ENCODE measurements at regions not wholly inside any gene's neighbourhood (a gene's known extent, or its start where the extent isn't known, plus 50 kb on each side); places are given as distances from the start of the nearest gene placed in this dataset.

GRCh38 chr2:144194326-144195071 is 325.4 kb downstream of the ZEB2 start:
- H3K36me3 ChIP-seq, result no peaks in the 10 kb centered on the region
- no peaks in the 10 kb centered on the region for H3K27me3 ChIP-seq
- H3K27ac ChIP-seq, result no peak overlapping the region
- H3K9me3 ChIP-seq, result no peaks in the 10 kb centered on the region
- intact Hi-C loops (cut with DNase I; ENCODE audit: low total_unique reads), result no loop called here
- WGBS, 5 donors, result 80 to 90% (median 89%) methylated on average over 5 of the region's 5 CpGs
- no peak overlapping the region for H3K4me3 ChIP-seq
- TF ChIP-seq CTCF (IDR thresholded peaks at IDR 0.05), result no peak
- TF ChIP-seq POLR2A (IDR thresholded peaks at IDR 0.05), result no peak
- TF ChIP-seq POLR2AphosphoS5 (IDR thresholded peaks at IDR 0.05), result no peak
- TF ChIP-seq EP300 (IDR thresholded peaks at IDR 0.05), result no peak
- no peak for DNase-seq
- peaks cover 0 to 8% (median 0%) of the 10 kb centered on the region in 4 donors for H3K4me1 ChIP-seq

- H3K4me1 ChIP-seq, result no peaks in the 10 kb centered on the region
- H3K27me3 ChIP-seq, result no peaks in the 10 kb centered on the region
- 77 to 89% (median 85%) methylated on average over 4 of the region's 4 CpGs for WGBS, 5 donors
- H3K36me3 ChIP-seq, result no peaks in the 10 kb centered on the region
- DNase-seq, result no peak
- TF ChIP-seq POLR2AphosphoS5 (IDR thresholded peaks at IDR 0.05) (no peak), EP300 (IDR thresholded peaks at IDR 0.05) (no peak), CTCF (IDR thresholded peaks at IDR 0.05) (no peak), POLR2A (IDR thresholded peaks at IDR 0.05) (no peak)
- no peak overlapping the region for H3K27ac ChIP-seq
- no peak overlapping the region for H3K4me3 ChIP-seq
- H3K9me3 ChIP-seq, result no peaks in the 10 kb centered on the region
- intact Hi-C loops (cut with DNase I; ENCODE audit: low total_unique reads), result no loop called here
Measured at GRCh38 chr2:144190908-144191605, 328.9 kb downstream of the ZEB2 start.

- Histone ChIP-seq H3K27me3 (no peaks in the 10 kb centered on the region), H3K9me3 (no peaks in the 10 kb centered on the region), H3K4me3 (no peak overlapping the region), H3K36me3 (no peaks in the 10 kb centered on the region), H3K27ac (no peak overlapping the region), H3K4me1 (no peaks in the 10 kb centered on the region)
- DNase-seq, result peak in 1 of 2 donors; percentile 69
- intact Hi-C loops (cut with DNase I; ENCODE audit: low total_unique reads), result no loop called here
- WGBS, 5 donors, result 80 to 92% (median 88%) methylated on average over 9 of the region's 9 CpGs
- TF ChIP-seq EP300 (IDR thresholded peaks at IDR 0.05), result no peak
- TF ChIP-seq POLR2AphosphoS5 (IDR thresholded peaks at IDR 0.05), result no peak
- no peak for TF ChIP-seq POLR2A (IDR thresholded peaks at IDR 0.05)
- TF ChIP-seq CTCF (IDR thresholded peaks at IDR 0.05), result no peak
Measured at GRCh38 chr2:144183727-144184126, 336.2 kb downstream of the ZEB2 start.

- DNase-seq, result peak in 1 of 2 donors; percentile 9
- Histone ChIP-seq H3K4me3 (no peak overlapping the region), H3K9me3 (no peaks in the 10 kb centered on the region), H3K27me3 (no peaks in the 10 kb centered on the region), H3K4me1 (no peaks in the 10 kb centered on the region), H3K27ac (no peak overlapping the region), H3K36me3 (peaks cover 0 to 5% (median 0%) of the 10 kb centered on the region in 4 donors)
- TF ChIP-seq POLR2AphosphoS5 (IDR thresholded peaks at IDR 0.05), result no peak
- no peak for TF ChIP-seq CTCF (IDR thresholded peaks at IDR 0.05)
- TF ChIP-seq POLR2A (IDR thresholded peaks at IDR 0.05), result no peak
- no peak for TF ChIP-seq EP300 (IDR thresholded peaks at IDR 0.05)
- WGBS, 5 donors, result 67 to 78% (median 74%) methylated on average over 1 of the region's 1 CpG
- intact Hi-C loops (cut with DNase I; ENCODE audit: low total_unique reads), result no loop called here
Measured at GRCh38 chr2:144181001-144181400, 338.9 kb downstream of the ZEB2 start.
